Endothelial cell of umbilical vein (primary cell): ENCODE measurements at regions not wholly inside any gene's neighbourhood (a gene's known extent, or its start where the extent isn't known, plus 50 kb on each side); places are given as distances from the start of the nearest gene placed in this dataset.

Source experiments
- BruUV-seq: library from RNA; stranded (reverse); fragments of 400-500 nt; replicated peaks from 2 replicates; lab custom pipeline; 2021; lab: Mats Ljungman, UMichigan
- CTCF ChIA-PET: fragments of 300-600, 350-600 bp; sonication (Branson Sonifier 250); formaldehyde crosslinking; loops from one replicate; lab custom pipeline; 2021; ENCODE audit warnings: antibody characterized with exemption, inconsistent platforms; lab: Charles Lee
- POLR2A ChIA-PET: fragments of 300-600, 350-600 bp; sonication (Branson Sonifier 250); formaldehyde crosslinking; loops from one replicate; lab custom pipeline; 2021; ENCODE audit warnings: antibody characterized with exemption, inconsistent platforms; lab: Charles Lee
- DNase-seq: peaks from one replicate; pipeline ENCODE4 v3.0.0-alpha.2; 2011; ENCODE audit warnings: low read depth, low spot score
- FAIRE-seq: peaks from 2 replicates; lab custom pipeline; 2011; peaks lifted over from hg19 to GRCh38; lab: Jason Lieb, UNC
- H2AFZ ChIP-seq: 2 replicates; pipeline ENCODE4 v1.6.0; 2012; ENCODE audit warnings: low read depth, low read length, control low read depth, inconsistent platforms
- H3K27ac ChIP-seq: 2 replicates; pipeline ENCODE4 v1.5.1; 2011; ENCODE audit warnings: low read depth, mild to moderate bottlenecking, control low read depth, low read length, moderate library complexity; ENCODE audit not compliant: insufficient read depth
- H3K27me3 ChIP-seq, 2 experiments: 2 replicates each; pipeline versions ENCODE4 v1.6.0 to v1.6.1; 2011; ENCODE audit warnings: low read length in 2 of 2, mixed read lengths in 1 of 2; ENCODE audit not compliant: control insufficient read depth in 2 of 2, insufficient read depth in 2 of 2
- H3K36me3 ChIP-seq, 2 experiments: 2 replicates in 1 of 2; 3 replicates in 1 of 2; pipeline ENCODE4 v1.5.1; 2011; ENCODE audit warnings: low read length in 2 of 2, mild to moderate bottlenecking in 1 of 2, moderate library complexity in 1 of 2; ENCODE audit not compliant: control insufficient read depth in 2 of 2, insufficient read depth in 2 of 2; ENCODE audit errors: extremely low read depth in 1 of 2
- H3K4me1 ChIP-seq: 3 replicates; pipeline ENCODE4 v1.5.1; 2011; ENCODE audit warnings: mild to moderate bottlenecking, low read length; ENCODE audit not compliant: control insufficient read depth, insufficient read depth; ENCODE audit errors: extremely low read depth
- H3K4me2 ChIP-seq: 2 replicates; pipeline ENCODE4 v1.6.1; 2011; ENCODE audit warnings: low read length, control low read depth, mixed read lengths; ENCODE audit not compliant: insufficient read depth
- H3K4me3 ChIP-seq, 3 experiments: fragments of 200-600 bp in 1 of 3; sonication (generic), shearing (Covaris generic) in 1 of 3; replicated peaks in 1 of 3; 2 replicates each; pipeline ENCODE4 v1.5.1; 2011 to 2016; ENCODE audit warnings: control low read depth in 3 of 3, low read length in 3 of 3, mild to moderate bottlenecking in 2 of 3, inconsistent platforms in 1 of 3, low read depth in 1 of 3, moderate library complexity in 1 of 3; ENCODE audit not compliant: insufficient read depth in 1 of 3
- H3K79me2 ChIP-seq: 2 replicates; pipeline ENCODE4 v1.6.0; 2012; ENCODE audit warnings: low read length, inconsistent platforms; ENCODE audit not compliant: control insufficient read depth, insufficient read depth
- H3K9ac ChIP-seq: replicated peaks from 2 replicates; pipeline ENCODE3; 2011; ENCODE audit warnings: low read length, control low read depth; ENCODE audit not compliant: insufficient read depth; ENCODE audit errors: extremely low read depth
- H3K9me1 ChIP-seq: replicated peaks from 3 replicates; pipeline ENCODE4 v1.6.0; 2011; ENCODE audit warnings: mild to moderate bottlenecking, low read length; ENCODE audit not compliant: control insufficient read depth, insufficient read depth; ENCODE audit errors: extremely low read depth
- H3K9me3 ChIP-seq: replicated peaks from 2 replicates; pipeline ENCODE4 v1.5.1; 2012; ENCODE audit warnings: low read length, inconsistent platforms; ENCODE audit not compliant: control insufficient read depth, insufficient read depth
- H4K20me1 ChIP-seq: replicated peaks from 2 replicates; pipeline ENCODE3; 2011; ENCODE audit warnings: mild to moderate bottlenecking, low read length; ENCODE audit not compliant: control insufficient read depth, insufficient read depth; ENCODE audit errors: extremely low read depth
- CTCF ChIP-seq, 2 donors: IDR thresholded peaks; 1 replicate in 1 of 2; 2 replicates in 1 of 2; pipeline ENCODE4 v1.5.1; 2011; ENCODE audit warnings: low read length in 2 of 2, mild to moderate bottlenecking in 2 of 2, moderate library complexity in 2 of 2, control low read depth in 1 of 2, inconsistent platforms in 1 of 2, low read depth in 1 of 2; ENCODE audit not compliant: insufficient read depth in 1 of 2; ENCODE audit errors: extremely low read depth in 1 of 2
- EZH2 ChIP-seq: IDR thresholded peaks from 2 replicates; pipeline ENCODE4 v1.6.1; 2012; ENCODE audit warnings: borderline replicate concordance, low read depth, mild to moderate bottlenecking, moderate library complexity, low read length, inconsistent platforms; ENCODE audit not compliant: severe bottlenecking
- FOS ChIP-seq: IDR thresholded peaks from 2 replicates; pipeline ENCODE4 v1.6.1; 2011; ENCODE audit warnings: mild to moderate bottlenecking, low read length, moderate library complexity, borderline replicate concordance; ENCODE audit not compliant: insufficient read depth
- GATA2 ChIP-seq: IDR thresholded peaks from 2 replicates; pipeline ENCODE4 v1.7.0; 2011; ENCODE audit warnings: low read depth, mild to moderate bottlenecking, moderate library complexity, mixed read lengths, low read length; ENCODE audit not compliant: insufficient read length, insufficient read depth
- JUN ChIP-seq: IDR thresholded peaks from 2 replicates; pipeline ENCODE4 v1.6.1; 2011; ENCODE audit warnings: borderline replicate concordance, low read depth; ENCODE audit not compliant: insufficient read length, insufficient read depth
- MAX ChIP-seq: IDR thresholded peaks from 2 replicates; pipeline ENCODE4 v1.6.1; 2011; ENCODE audit not compliant: insufficient read depth, insufficient read length
- MYC ChIP-seq: IDR thresholded peaks from one replicate; pipeline ENCODE4 v1.6.1; 2011; ENCODE audit warnings: mild to moderate bottlenecking, low read depth, low read length
- POLR2A ChIP-seq: IDR thresholded peaks from 2 replicates; pipeline ENCODE4 v1.6.1; 2012; ENCODE audit warnings: low read depth, mild to moderate bottlenecking, control low read depth, low read length
- POLR2AphosphoS5 ChIP-seq: IDR thresholded peaks from 2 replicates; pipeline ENCODE4 v1.6.1; 2012; ENCODE audit warnings: low read depth, mild to moderate bottlenecking, control low read depth, low read length, moderate library complexity; ENCODE audit not compliant: insufficient read depth
- dilution Hi-C: fragments of 300-500 bp; cut with MboI; formaldehyde crosslinking; loops from one replicate; pipeline ENCODE4 v1.15.0; 2019; ENCODE audit warnings: low sequenced_read_pairs; ENCODE audit not compliant: extremely low pct_ligation_motif_present
- intact Hi-C: fragments of 100-400 bp; cut with micrococcal nuclease; formaldehyde crosslinking; loops from one replicate; pipeline ENCODE4 v1.10.0; 2022

GRCh38 chr6:146937316-146937715, 266.9 kb upstream of the STXBP5 start:
- Histone ChIP-seq H3K9ac (no peak overlapping the region), H3K27me3 (no peaks in the 10 kb centered on the region), H2AFZ (no peak overlapping the region), H3K9me1 (no peaks in the 10 kb centered on the region), H3K4me3 (no peak overlapping the region), H3K4me1 (no peaks in the 10 kb centered on the region), H3K4me2 (no peak overlapping the region), H3K36me3 (no peaks in the 10 kb centered on the region), H3K27ac (no peak overlapping the region), H3K9me3 (no peaks in the 10 kb centered on the region), H4K20me1 (no peaks in the 10 kb centered on the region), H3K79me2 (no peaks in the 10 kb centered on the region)
- TF ChIP-seq GATA2 (no peak), MYC (no peak), EZH2 (no peak), CTCF (IDR thresholded peaks at IDR 0.05; ENCODE audit: extremely low read depth in 1 of 2, insufficient read depth in 1 of 2, low read depth in 1 of 2, low read length in 2 of 2) (no peak), JUN (no peak), MAX (no peak)
- FAIRE-seq (no peak), DNase-seq (no peak)
- ChIA-PET CTCF (no interaction called here), POLR2A (no interaction called here)
- dilution Hi-C loops, result no loop called here
- intact Hi-C loops, result no loop called here
- BruUV-seq, result no TSS peak

DNA sequence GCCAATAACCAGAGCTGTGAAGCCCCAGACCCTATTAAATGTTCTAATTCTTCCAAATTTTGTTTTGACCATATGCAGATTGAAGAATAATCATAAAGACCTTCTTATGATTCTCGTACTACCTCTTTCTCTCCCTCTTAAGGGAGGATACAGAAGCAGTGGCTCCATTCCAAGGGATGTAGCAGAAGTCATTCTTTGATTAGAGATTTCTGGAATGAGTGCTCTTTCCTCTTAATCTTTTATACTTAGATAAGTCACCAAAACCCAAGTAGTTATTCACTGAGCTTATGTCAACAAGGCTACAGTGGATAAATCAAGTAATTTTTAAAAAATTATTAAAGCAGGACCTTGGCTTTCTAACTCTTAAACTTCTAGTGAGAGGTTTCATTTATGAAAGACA, 266.0 kb upstream of the STXBP5 start:
- TF ChIP-seq POLR2AphosphoS5 (no peak), CTCF (IDR thresholded peaks at IDR 0.05; ENCODE audit: extremely low read depth in 1 of 2, insufficient read depth in 1 of 2, low read depth in 1 of 2, low read length in 2 of 2) (no peak), EZH2 (no peak), POLR2A (no peak), MYC (no peak), GATA2 (no peak), MAX (no peak), FOS (no peak), JUN (no peak)
- CTCF ChIA-PET, result no interaction called here

More for the DNA sequence above, 266.0 kb upstream of the STXBP5 start:
- no peak overlapping the region for H3K9ac ChIP-seq
- H3K9me1 ChIP-seq, result no peaks in the 10 kb centered on the region
- no peak for FAIRE-seq
- no peaks in the 10 kb centered on the region for H3K79me2 ChIP-seq
- intact Hi-C loops (no loop called here), dilution Hi-C loops (no loop called here)
- no peaks in the 10 kb centered on the region for H3K9me3 ChIP-seq
- no peak overlapping the region for H3K4me2 ChIP-seq
- no peak overlapping the region for H3K27ac ChIP-seq
- H2AFZ ChIP-seq, result no peak overlapping the region
- no peak for DNase-seq
- BruUV-seq, result no TSS peak
- no peaks in the 10 kb centered on the region for H3K27me3 ChIP-seq
- H3K4me3 ChIP-seq, result no peak overlapping the region
- H3K36me3 ChIP-seq, result no peaks in the 10 kb centered on the region
- no peaks in the 10 kb centered on the region for H3K4me1 ChIP-seq
- H4K20me1 ChIP-seq, result no peaks in the 10 kb centered on the region
- POLR2A ChIA-PET, result no interaction called here
